OCI-LY3 (cell line): ENCODE measurements at regions not wholly inside any gene's neighbourhood (a gene's known extent, or its start where the extent isn't known, plus 50 kb on each side); places are given as distances from the start of the nearest gene placed in this dataset.

Experiments used
- EZH2phosphoT487 ChIP-seq: fragments of 200-600 bp; shearing (Covaris generic); IDR thresholded peaks from 2 replicates; pipeline ENCODE4 v1.6.1; 2018; ENCODE audit warnings: antibody characterized with exemption, mixed run types, low read depth
- TF ChIP-seq, protein P1 (sequence below): fragments of 200-600, 300-600 bp; sonication (generic); IDR thresholded peaks from 2 replicates; pipeline ENCODE4 v1.5.1; 2014; ENCODE audit warnings: antibody characterized with exemption, low read length, low read depth

DNA sequence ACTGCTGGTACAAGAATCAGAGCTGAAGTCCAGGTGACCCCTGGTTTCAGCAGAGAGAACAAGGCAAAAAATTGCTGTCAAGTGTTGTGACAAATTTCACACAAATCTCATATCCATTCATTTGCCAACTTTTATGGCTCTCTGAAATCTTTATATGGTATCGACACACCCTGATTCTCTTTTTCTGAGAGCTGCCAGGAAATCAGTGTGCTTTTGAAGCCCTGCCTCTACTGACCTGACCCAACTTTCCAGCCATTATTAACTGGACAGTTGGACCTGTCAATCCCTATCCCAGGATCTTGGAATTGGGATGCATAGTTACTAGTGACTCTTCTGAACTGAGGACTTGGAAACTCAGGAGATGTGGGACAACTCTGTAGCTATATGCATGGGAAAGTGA is 288.2 kb upstream of the GADL1 start:
- TF ChIP-seq, protein P1, sequence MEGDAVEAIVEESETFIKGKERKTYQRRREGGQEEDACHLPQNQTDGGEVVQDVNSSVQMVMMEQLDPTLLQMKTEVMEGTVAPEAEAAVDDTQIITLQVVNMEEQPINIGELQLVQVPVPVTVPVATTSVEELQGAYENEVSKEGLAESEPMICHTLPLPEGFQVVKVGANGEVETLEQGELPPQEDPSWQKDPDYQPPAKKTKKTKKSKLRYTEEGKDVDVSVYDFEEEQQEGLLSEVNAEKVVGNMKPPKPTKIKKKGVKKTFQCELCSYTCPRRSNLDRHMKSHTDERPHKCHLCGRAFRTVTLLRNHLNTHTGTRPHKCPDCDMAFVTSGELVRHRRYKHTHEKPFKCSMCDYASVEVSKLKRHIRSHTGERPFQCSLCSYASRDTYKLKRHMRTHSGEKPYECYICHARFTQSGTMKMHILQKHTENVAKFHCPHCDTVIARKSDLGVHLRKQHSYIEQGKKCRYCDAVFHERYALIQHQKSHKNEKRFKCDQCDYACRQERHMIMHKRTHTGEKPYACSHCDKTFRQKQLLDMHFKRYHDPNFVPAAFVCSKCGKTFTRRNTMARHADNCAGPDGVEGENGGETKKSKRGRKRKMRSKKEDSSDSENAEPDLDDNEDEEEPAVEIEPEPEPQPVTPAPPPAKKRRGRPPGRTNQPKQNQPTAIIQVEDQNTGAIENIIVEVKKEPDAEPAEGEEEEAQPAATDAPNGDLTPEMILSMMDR, result no peak
- no peak for TF ChIP-seq EZH2phosphoT487
